Breast epithelium (tissue), 4 donors: ENCODE measurements at regions not wholly inside any gene's neighbourhood (a gene's known extent, or its start where the extent isn't known, plus 50 kb on each side); places are given as distances from the start of the nearest gene placed in this dataset.

Source experiments
- DNase-seq, 2 donors: peaks; one replicate each; pipeline ENCODE4 v3.0.0-alpha.2; 2019; ENCODE audit warnings: low spot score in 2 of 2
- H3K27ac ChIP-seq, 2 donors: fragments of 200-600 bp; sonication (generic) in 1 of 2; one replicate each; pipeline ENCODE4 v1.5.1; 2016 to 2019; ENCODE audit warnings: mild to moderate bottlenecking in 1 of 2
- H3K27me3 ChIP-seq, 2 donors: fragments of 200-600 bp; sonication (generic) in 1 of 2; one replicate each; pipeline versions ENCODE4 v1.5.1 to v1.6.0; 2017 to 2019; ENCODE audit warnings: control low read depth in 1 of 2, mild to moderate bottlenecking in 1 of 2
- H3K36me3 ChIP-seq: fragments of 200-600 bp; one replicate; pipeline ENCODE4 v1.5.1; 2019
- H3K4me1 ChIP-seq, 2 donors: fragments of 200-600 bp; sonication (generic); one replicate each; pipeline ENCODE4 v1.5.1; 2016 to 2019; ENCODE audit warnings: control low read depth in 1 of 2
- H3K4me3 ChIP-seq, 3 donors: fragments of 200-600 bp; sonication (generic); 1 replicate in 2 of 3; 2 replicates in 1 of 3; pipeline ENCODE4 v1.5.1; 2016 to 2019; ENCODE audit warnings: mild to moderate bottlenecking in 3 of 3, moderate library complexity in 2 of 3
- H3K9me3 ChIP-seq, 2 donors: fragments of 200-600 bp; sonication (generic) in 1 of 2; one replicate each; pipeline ENCODE4 v1.5.1; 2016 to 2019; ENCODE audit warnings: control low read depth in 1 of 2
- CTCF ChIP-seq, 3 donors: fragments of 450-650 bp; IDR thresholded peaks; one replicate each; pipeline ENCODE4 v1.5.1; 2016 to 2017; ENCODE audit warnings: antibody characterized with exemption in 3 of 3, mild to moderate bottlenecking in 3 of 3, moderate library complexity in 3 of 3
- POLR2A ChIP-seq: fragments of 450-650 bp; IDR thresholded peaks from one replicate; pipeline ENCODE4 v1.6.1; 2016; ENCODE audit warnings: antibody characterized with exemption, mild to moderate bottlenecking, moderate library complexity
- POLR2AphosphoS5 ChIP-seq, 3 donors: sonication (generic); formaldehyde crosslinking; IDR thresholded peaks; one replicate each; pipeline ENCODE4 v1.6.1; 2017; ENCODE audit warnings: antibody characterized with exemption in 3 of 3
- intact Hi-C: fragments of 100-400 bp; cut with DNase I; formaldehyde crosslinking; loops from one replicate; pipeline ENCODE4 v1.15.1; 2023; ENCODE audit warnings: low total_unique reads

- no peak for TF ChIP-seq POLR2A
- TF ChIP-seq CTCF (IDR thresholded peaks at IDR 0.05), result no peak
- no peak for TF ChIP-seq POLR2AphosphoS5 (IDR thresholded peaks at IDR 0.05)
- H3K27me3 ChIP-seq, result no peaks in the 10 kb centered on the region
- intact Hi-C loops, result no loop called here
These were observed 394.4 kb upstream of the CDH4 start for GRCh38 chr20:60857708-60858107.

GRCh38 chr20:60862601-60863000, 389.5 kb upstream of the CDH4 start:
- Histone ChIP-seq H3K27me3 (peaks cover 0 to 7% of the 10 kb centered on the region in 2 donors), H3K4me3 (no peak overlapping the region), H3K27ac (no peak overlapping the region), H3K36me3 (no peaks in the 10 kb centered on the region), H3K9me3 (no peaks in the 10 kb centered on the region), H3K4me1 (no peaks in the 10 kb centered on the region)
- TF ChIP-seq POLR2AphosphoS5 (IDR thresholded peaks at IDR 0.05), result no peak
- intact Hi-C loops, result loop anchor here (5.0 kb wide), 1 partner anchor 665 kb away; no protein-coding TSS in a partner anchor
- no peak for DNase-seq

More at GRCh38 chr20:60857708-60858107, 394.4 kb upstream of the CDH4 start:
- DNase-seq, result no peak
- Histone ChIP-seq H3K9me3 (peaks cover 0 to 12% of the 10 kb centered on the region in 2 donors), H3K36me3 (no peaks in the 10 kb centered on the region), H3K27ac (no peak overlapping the region), H3K4me3 (no peak overlapping the region), H3K4me1 (no peaks in the 10 kb centered on the region)

- intact Hi-C loops, result loop anchor here (5.0 kb wide), 1 partner anchor 664 kb away; no protein-coding TSS in a partner anchor
- Histone ChIP-seq H3K36me3 (no peaks in the 10 kb centered on the region), H3K4me3 (no peak overlapping the region), H3K9me3 (no peaks in the 10 kb centered on the region), H3K27me3 (peaks cover 0 to 14% of the 10 kb centered on the region in 2 donors), H3K27ac (no peak overlapping the region), H3K4me1 (no peaks in the 10 kb centered on the region)
- TF ChIP-seq POLR2A, result no peak
- no peak for TF ChIP-seq POLR2AphosphoS5 (IDR thresholded peaks at IDR 0.05)
- no peak for TF ChIP-seq CTCF (IDR thresholded peaks at IDR 0.05)
- no peak for DNase-seq
These were observed 388.5 kb upstream of the CDH4 start for GRCh38 chr20:60863548-60863947.

- intact Hi-C loops, result no loop called here
- no peak overlapping the region for H3K27ac ChIP-seq
- H3K27me3 ChIP-seq, result peaks cover 0 to 16% of the 10 kb centered on the region in 2 donors
- DNase-seq, result no peak
- no peaks in the 10 kb centered on the region for H3K9me3 ChIP-seq
- TF ChIP-seq POLR2A, result no peak
- TF ChIP-seq CTCF (IDR thresholded peaks at IDR 0.05), result no peak
- no peak for TF ChIP-seq POLR2AphosphoS5 (IDR thresholded peaks at IDR 0.05)
- no peaks in the 10 kb centered on the region for H3K4me1 ChIP-seq
- H3K36me3 ChIP-seq, result no peaks in the 10 kb centered on the region
- H3K4me3 ChIP-seq, result no peak overlapping the region
These were observed 384.5 kb upstream of the CDH4 start for GRCh38 chr20:60867589-60867988.

- Histone ChIP-seq H3K4me1 (no peaks in the 10 kb centered on the region), H3K27me3 (peaks cover 0 to 16% of the 10 kb centered on the region in 2 donors), H3K9me3 (no peaks in the 10 kb centered on the region), H3K27ac (no peak overlapping the region), H3K4me3 (no peak overlapping the region), H3K36me3 (no peaks in the 10 kb centered on the region)
- intact Hi-C loops, result no loop called here
- no peak for DNase-seq
- TF ChIP-seq POLR2AphosphoS5 (IDR thresholded peaks at IDR 0.05) (no peak), POLR2A (no peak), CTCF (IDR thresholded peaks at IDR 0.05) (no peak)
These were observed 383.7 kb upstream of the CDH4 start for GRCh38 chr20:60868316-60868891.
